Neutrophil (primary cell): ENCODE measurements at regions not wholly inside any gene's neighbourhood (a gene's known extent, or its start where the extent isn't known, plus 50 kb on each side); places are given as distances from the start of the nearest gene placed in this dataset.

Experiments
- H3K27ac ChIP-seq: fragments of 200-600 bp; sonication (generic); 2 replicates; pipeline ENCODE4 v1.5.1; 2016; ENCODE audit warnings: mild to moderate bottlenecking, moderate library complexity
- H3K27me3 ChIP-seq: fragments of 200-600 bp; sonication (generic); 2 replicates; pipeline ENCODE4 v1.6.0; 2016; ENCODE audit warnings: mild to moderate bottlenecking
- H3K36me3 ChIP-seq: fragments of 200-600 bp; sonication (generic); 2 replicates; pipeline ENCODE4 v1.5.1; 2017
- H3K4me1 ChIP-seq, 2 experiments: fragments of 200-600 bp in 1 of 2; sonication (generic) in 1 of 2; 1 replicate in 1 of 2; 2 replicates in 1 of 2; pipeline versions ENCODE4 v1.5.1 to v1.6.1; 2013 to 2016; ENCODE audit warnings: low read depth in 1 of 2, low read length in 1 of 2, mild to moderate bottlenecking in 1 of 2, moderate library complexity in 1 of 2; ENCODE audit not compliant: control insufficient read depth in 1 of 2, insufficient read depth in 1 of 2
- H3K4me3 ChIP-seq, 2 experiments: fragments of 200-600 bp in 1 of 2; sonication (generic) in 1 of 2; 1 replicate in 1 of 2; 2 replicates in 1 of 2; pipeline ENCODE4 v1.5.1; 2013 to 2016; ENCODE audit warnings: low read depth in 1 of 2, low read length in 1 of 2, mild to moderate bottlenecking in 1 of 2, moderate library complexity in 1 of 2
- H3K9me3 ChIP-seq: fragments of 200-600 bp; sonication (generic); 2 replicates; pipeline ENCODE4 v1.5.1; 2016
- TF ChIP-seq, protein P1 (sequence below): fragments of 200-600 bp; sonication (generic); IDR thresholded peaks from 2 replicates; pipeline ENCODE4 v1.5.1; 2016; ENCODE audit warnings: antibody characterized with exemption

DNA sequence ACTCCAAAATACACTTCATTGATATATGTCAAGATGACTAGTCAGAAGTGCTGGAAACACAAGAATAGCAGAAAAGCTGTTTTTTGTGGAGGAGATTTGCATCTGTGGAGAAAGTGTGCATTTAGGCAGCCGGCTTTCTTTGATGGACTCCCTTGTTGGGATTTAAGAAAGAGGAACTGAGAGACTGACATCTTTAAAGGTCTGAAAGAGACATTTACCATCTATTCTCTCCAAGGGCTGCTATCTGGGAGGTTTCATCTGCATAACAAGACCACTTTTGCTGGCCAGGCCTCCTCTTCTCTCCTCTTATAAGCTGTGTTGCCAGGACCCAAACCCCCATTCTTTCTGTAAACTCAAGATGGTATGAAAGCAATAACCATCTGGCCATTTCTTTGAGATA lies 1065.0 kb downstream of the NLGN4X start:
- Histone ChIP-seq H3K9me3 (no peaks in the 10 kb centered on the region), H3K27ac (no peak overlapping the region), H3K4me3 (no peak overlapping the region), H3K36me3 (no peaks in the 10 kb centered on the region), H3K4me1 (no peaks in the 10 kb centered on the region), H3K27me3 (no peaks in the 10 kb centered on the region)
- TF ChIP-seq, protein P1, sequence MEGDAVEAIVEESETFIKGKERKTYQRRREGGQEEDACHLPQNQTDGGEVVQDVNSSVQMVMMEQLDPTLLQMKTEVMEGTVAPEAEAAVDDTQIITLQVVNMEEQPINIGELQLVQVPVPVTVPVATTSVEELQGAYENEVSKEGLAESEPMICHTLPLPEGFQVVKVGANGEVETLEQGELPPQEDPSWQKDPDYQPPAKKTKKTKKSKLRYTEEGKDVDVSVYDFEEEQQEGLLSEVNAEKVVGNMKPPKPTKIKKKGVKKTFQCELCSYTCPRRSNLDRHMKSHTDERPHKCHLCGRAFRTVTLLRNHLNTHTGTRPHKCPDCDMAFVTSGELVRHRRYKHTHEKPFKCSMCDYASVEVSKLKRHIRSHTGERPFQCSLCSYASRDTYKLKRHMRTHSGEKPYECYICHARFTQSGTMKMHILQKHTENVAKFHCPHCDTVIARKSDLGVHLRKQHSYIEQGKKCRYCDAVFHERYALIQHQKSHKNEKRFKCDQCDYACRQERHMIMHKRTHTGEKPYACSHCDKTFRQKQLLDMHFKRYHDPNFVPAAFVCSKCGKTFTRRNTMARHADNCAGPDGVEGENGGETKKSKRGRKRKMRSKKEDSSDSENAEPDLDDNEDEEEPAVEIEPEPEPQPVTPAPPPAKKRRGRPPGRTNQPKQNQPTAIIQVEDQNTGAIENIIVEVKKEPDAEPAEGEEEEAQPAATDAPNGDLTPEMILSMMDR: no peak

DNA sequence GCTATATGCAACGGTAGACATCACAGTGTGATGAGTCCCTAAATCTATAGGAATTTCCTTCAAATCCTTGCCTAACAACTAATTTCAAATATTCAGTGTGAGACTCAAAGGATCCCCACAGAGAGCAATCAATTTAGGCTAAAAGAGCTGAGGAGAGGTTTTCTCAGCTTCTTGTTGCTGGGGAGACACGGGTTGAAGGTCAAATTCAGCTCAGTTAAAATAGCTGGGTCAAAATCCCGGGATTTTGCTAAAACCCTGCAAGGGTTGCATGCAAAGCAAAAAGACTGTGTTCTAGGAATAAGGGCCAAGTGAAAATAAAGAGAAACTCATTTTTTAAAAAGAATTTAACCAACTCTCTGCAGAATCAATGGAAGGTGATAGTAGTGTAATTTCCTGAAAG lies 1073.4 kb downstream of the NLGN4X start:
- Histone ChIP-seq H3K27me3 (no peaks in the 10 kb centered on the region), H3K4me3 (no peak overlapping the region), H3K27ac (no peak overlapping the region), H3K36me3 (no peaks in the 10 kb centered on the region), H3K4me1 (no peaks in the 10 kb centered on the region), H3K9me3 (no peaks in the 10 kb centered on the region)
- TF ChIP-seq, protein P1: no peak

DNA sequence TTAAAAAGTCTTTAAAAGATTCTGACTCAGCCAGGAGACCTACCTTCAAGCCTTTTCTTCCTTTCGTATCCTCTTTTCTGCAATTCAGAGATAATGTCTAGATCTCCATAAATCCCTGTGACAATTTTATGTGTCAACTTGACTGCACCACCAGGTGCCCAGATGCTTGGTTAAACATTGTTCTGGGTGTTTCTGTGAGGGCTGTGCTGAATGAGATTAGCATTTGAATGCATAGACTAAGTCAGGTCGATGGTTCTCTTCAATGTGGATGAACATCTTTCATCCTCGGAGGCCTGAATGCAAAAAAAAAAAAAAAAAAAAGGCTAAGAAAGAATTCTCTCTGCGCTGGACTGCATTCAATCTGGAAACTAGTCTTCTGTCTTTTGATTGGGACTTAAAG lies 1082.7 kb downstream of the NLGN4X start:
- Histone ChIP-seq H3K36me3 (no peaks in the 10 kb centered on the region), H3K4me1 (no peaks in the 10 kb centered on the region), H3K9me3 (no peaks in the 10 kb centered on the region), H3K4me3 (no peak overlapping the region), H3K27ac (no peak overlapping the region), H3K27me3 (no peaks in the 10 kb centered on the region)
- TF ChIP-seq, protein P1: no peak

DNA sequence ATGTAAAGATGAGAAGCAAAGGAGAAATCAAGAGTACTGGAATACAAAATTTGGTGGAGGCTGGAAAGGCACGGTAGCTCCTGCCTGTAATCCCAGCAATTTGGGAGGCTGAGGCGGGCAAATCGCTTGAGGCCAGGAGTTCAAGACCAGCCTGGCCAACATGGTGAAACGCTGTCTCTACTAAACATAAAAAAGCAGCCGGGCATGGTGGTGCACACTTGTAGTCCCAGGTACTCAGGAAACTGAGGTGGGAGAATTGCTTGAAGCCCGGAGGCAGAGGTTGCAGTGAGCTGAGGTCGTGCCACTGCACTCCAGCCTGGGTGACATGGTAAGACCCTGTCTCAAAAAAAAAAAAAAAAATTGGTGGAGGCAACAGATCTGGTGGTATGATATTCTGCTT lies 1086.0 kb downstream of the NLGN4X start:
- H3K4me3 ChIP-seq: no peak overlapping the region
- H3K36me3 ChIP-seq: no peaks in the 10 kb centered on the region
- H3K27ac ChIP-seq: no peak overlapping the region
- H3K4me1 ChIP-seq: no peaks in the 10 kb centered on the region
- TF ChIP-seq, protein P1: no peak
- no peaks in the 10 kb centered on the region for H3K27me3 ChIP-seq
- H3K9me3 ChIP-seq: no peaks in the 10 kb centered on the region

DNA sequence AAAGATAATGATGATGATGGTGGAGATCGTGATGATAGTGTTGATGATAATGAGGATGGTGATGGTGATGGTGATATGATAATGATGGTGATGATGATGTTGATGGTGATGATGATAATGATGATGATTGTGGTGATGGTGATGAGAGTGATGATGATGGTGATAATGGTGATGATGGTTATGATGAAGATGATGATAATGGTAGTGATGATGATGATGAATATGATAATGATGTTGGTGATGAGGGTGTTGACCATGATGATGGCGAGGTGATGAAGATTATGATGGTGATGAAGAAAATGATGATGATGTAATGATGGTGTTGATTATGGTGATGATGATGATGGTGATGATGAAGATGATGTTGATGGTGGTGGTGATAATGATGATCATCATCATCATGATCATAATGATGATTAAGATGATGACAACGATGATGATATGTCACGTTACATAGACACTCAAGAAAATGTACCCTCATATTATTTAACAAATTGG lies 1106.4 kb downstream of the NLGN4X start:
- TF ChIP-seq, protein P1: no peak
- H3K4me1 ChIP-seq: no peaks in the 10 kb centered on the region

DNA sequence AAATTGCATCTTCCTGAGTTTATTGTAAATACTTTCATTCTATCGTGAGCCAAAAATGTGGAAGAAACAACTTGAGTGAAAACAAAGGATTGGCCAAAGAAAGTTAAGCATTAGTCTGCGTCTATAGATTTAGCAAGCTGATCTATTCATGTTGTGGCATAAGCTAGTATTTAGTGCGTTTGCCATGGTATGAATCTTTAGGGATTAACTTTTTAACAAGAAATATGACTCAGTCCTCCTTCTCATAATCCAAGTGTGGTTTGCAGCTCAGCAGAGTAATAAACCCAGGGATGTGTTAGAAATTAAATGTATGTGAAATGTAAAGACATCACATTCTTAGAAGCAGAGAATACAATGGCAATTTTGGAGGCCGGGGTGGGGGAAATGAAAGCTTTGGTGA lies 1110.9 kb downstream of the NLGN4X start:
- Histone ChIP-seq H3K4me3 (no peak overlapping the region), H3K27me3 (no peaks in the 10 kb centered on the region), H3K27ac (no peak overlapping the region), H3K9me3 (no peaks in the 10 kb centered on the region), H3K36me3 (no peaks in the 10 kb centered on the region), H3K4me1 (no peaks in the 10 kb centered on the region)
- TF ChIP-seq, protein P1: no peak

More for the DNA sequence above, 1106.4 kb downstream of the NLGN4X start:
- Histone ChIP-seq H3K27me3 (no peaks in the 10 kb centered on the region), H3K9me3 (no peaks in the 10 kb centered on the region), H3K4me3 (no peak overlapping the region), H3K27ac (no peak overlapping the region), H3K36me3 (no peaks in the 10 kb centered on the region)
